Skeletal muscle cell (primary cell): ENCODE measurements at regions not wholly inside any gene's neighbourhood (a gene's known extent, or its start where the extent isn't known, plus 50 kb on each side); places are given as distances from the start of the nearest gene placed in this dataset.
"Not testable (repeated sequence)": the region's sequence is repeated elsewhere in the genome, so short reads cannot be mapped to it uniquely, and the experiment has no call there.

Experiments
- DNase-seq: peaks from one replicate; pipeline ENCODE4 v3.0.0-alpha.2; 2010; ENCODE audit warnings: low read depth
- H3K4me3 ChIP-seq: 2 replicates; pipeline ENCODE4 v1.5.1; 2011; ENCODE audit warnings: low read depth, mild to moderate bottlenecking, control low read depth, low read length, moderate library complexity

DNA sequence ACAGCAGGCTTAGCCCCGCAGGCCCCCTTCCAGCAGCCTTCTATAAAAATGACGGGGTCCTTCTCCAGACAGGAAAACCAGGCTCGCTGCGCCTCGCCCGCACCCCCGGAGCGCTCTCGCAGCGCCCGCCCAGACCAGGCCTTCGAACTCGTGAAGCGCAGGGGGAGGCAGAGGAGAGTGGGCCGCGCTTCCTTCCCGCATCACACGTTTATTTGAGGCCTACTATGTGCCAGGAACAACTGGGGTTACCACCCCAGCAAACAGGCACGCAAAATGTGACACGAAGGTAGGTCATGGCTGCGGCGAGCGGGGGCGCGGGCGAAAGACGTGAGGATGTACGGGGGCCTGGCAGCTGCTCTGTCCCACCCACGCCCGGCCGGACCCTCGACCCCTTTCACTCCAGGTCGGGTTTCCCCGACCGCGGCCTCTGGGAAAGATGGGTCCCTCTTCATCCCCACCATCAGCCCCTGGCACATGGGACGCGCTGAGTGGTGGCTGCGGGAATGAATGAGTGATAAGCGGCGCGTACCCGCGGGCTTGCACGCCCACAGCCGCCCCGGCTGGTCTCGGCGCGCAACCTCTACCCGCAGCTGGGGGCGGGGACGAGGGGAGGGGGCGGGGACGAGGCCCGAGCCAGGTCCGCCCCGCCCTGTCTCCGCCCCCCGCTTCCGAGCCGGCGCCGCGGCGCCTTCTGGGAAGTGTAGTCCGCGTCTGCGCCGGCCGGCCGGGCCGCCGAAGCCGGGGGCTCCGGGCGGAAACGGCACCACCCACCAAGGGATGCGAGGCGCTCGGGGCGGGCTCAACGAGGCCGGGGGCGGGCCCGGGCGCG is 59.1 kb downstream of the ZNF467 start:
- H3K4me3 ChIP-seq = peak overlapping the region; percentile 74

DNA sequence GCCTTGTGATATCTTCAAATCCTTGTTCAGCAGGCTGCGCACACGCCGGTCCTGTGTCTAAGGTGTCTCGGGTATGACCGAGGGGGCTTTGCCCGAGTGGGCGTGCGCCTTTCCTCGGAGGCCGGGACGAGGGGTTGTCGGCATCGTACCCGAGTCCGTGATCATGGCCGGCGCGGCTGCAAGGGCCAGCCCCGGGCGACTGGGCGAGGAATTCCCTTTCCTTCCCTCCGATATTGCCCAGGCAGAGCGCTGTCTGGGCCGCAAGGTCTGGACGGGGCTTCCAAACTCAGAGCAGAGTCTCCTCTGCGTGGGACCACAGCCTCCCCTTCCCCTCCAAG is 59.7 kb downstream of the ZNF467 start:
- no peak for DNase-seq
- peak overlapping the region; percentile 74 for H3K4me3 ChIP-seq

More for the DNA sequence above, 59.1 kb downstream of the ZNF467 start:
- peak; percentile 58 for DNase-seq

DNA sequence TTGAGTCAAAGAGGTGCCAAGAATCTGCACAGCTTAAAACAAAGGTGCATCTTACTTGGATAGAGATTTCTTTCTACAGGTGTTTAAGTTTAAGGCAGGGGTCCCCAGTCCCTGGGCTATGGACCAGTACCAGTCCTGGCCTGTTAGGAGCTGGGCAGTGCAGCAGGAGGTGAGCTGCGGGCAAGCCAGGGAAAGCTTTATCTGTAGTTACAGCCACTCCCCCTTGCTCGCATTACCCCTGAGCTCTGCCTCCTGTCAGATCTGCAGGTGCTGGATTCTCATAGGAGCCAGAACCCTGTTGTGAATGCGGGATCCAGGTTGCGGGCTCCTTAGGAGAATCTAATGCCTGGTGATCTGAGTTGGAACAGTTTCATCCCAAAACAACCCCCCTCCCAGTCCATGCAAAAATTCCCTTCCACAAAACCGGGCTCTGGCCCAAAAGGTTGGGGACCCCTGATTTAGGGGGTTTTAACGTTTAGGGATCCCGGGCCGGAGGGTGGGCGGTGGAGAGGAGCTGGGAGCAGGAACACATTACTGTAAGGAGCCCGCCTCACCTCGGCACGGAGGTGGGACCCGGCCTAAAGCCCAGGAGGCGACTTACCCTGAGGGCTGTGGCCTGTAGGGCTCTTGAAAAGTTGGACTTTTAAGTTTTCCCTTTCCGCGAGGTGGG is 60.2 kb downstream of the ZNF467 start:
- no peak overlapping the region for H3K4me3 ChIP-seq
- DNase-seq = no peak

DNA sequence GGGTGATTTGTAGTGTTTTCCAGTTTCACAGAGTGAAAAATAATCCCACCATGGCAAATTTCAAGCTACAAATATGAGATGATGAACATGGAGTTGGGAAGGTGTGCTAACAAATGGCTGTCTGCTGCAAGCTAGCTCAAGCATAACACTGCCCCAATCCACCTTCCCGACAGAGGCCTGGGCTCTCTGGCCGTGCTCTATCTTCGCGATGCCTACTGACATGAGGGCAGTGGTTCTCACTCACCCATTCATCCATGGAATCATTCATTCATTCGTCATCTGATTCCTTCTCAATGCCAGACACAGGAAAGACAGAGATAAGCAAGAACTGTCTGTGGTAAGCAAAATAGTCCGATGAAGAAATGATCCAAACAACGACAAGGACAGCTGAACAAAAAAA is 65.4 kb downstream of the ZNF467 start:
- H3K4me3 ChIP-seq = no peak overlapping the region
- DNase-seq = no peak

DNA sequence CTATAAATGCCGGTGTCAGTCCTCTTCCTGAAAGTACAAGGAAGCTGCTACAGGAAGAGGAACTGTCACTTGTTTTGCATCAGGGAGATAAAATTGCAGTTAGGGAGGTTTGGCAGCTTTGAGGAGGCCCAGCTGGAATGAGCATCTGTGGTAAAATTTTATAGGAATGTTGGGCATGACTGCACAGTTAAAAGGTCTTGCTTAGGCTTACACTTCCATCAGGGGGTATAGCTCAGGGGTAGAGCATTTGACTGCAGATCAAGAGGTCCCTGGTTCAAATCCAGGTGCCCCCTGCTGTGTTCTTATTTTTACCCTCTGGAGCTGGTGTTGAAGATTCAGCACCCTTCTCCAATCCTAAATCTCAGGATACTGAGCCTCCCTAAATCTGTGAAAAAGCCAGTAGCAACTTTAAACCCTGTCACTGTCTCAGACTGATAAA is 65.9 kb downstream of the ZNF467 start:
- no peak overlapping the region for H3K4me3 ChIP-seq
- no peak for DNase-seq

DNA sequence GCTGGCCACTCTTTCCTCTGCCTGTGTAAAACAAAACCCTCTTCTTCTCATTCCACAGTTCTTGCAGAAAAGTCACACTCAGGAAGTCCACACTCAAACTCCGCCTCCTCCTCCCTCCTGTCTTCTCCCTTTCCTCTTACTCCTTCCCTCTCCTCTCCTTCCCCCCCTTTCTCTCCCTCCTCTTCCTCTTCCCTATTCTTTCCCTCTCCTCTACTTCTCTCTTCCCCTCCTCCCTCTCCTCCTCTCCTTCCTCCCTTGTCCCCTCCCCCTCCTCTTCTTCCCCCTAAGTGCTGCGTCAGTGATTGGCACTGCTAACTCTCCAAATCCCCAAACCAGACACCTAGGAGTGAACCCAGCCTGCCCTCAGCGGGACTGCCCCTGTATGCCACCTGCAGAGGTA is 67.0 kb downstream of the ZNF467 start:
- H3K4me3 ChIP-seq = no peak overlapping the region
- no peak for DNase-seq

DNA sequence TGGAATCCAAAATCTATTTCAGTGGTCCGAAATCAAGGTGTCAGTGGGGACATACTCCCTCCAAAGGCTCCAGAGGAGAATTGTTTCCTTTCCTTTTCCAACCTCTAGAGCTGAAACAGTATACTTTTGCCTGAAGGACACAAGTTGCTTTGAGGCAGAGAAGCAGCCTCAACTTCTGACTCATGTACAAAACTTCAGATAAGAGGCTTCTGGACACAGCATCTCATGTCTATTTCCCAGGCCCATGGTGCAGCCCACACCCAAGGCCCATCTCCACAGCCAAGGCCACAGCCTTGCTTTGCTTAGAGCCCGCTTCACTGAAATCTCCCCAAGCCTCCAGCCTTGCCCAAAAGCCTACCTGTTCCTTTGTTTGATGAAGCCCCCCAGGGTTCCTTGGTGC is 68.9 kb downstream of the ZNF467 start:
- H3K4me3 ChIP-seq = no peak overlapping the region
- no peak for DNase-seq

DNA sequence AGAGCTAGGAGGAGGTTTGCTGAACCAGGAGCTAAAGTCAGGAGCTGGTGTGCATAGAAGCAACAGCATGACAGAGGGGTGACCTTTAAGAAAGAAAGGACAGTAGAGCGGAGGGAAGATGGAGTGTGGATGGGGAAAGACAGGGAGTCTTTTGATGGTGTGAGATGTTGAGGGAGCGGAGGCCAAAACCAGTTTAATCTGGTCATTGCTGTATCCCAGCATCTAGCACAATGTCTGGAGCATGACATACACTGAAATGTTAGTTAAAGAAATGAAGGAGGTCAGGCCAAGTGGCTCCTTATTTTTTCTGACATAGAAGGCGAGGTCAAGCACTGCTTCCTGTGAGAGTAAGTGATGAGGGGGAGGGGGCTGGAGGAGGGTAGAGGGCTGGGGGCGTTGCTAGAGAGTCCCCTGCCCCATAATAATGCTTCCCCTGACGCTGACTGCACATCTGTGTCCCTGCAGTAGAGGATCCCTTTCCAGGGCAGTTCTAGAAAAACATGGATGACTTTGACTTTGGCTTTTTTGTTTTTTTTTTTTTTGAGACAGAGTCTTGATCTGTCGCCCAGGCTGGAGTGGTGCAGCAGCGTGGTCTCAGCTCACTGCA is 70.2 kb downstream of the ZNF467 start:
- DNase-seq = no peak
- no peak overlapping the region for H3K4me3 ChIP-seq

DNA sequence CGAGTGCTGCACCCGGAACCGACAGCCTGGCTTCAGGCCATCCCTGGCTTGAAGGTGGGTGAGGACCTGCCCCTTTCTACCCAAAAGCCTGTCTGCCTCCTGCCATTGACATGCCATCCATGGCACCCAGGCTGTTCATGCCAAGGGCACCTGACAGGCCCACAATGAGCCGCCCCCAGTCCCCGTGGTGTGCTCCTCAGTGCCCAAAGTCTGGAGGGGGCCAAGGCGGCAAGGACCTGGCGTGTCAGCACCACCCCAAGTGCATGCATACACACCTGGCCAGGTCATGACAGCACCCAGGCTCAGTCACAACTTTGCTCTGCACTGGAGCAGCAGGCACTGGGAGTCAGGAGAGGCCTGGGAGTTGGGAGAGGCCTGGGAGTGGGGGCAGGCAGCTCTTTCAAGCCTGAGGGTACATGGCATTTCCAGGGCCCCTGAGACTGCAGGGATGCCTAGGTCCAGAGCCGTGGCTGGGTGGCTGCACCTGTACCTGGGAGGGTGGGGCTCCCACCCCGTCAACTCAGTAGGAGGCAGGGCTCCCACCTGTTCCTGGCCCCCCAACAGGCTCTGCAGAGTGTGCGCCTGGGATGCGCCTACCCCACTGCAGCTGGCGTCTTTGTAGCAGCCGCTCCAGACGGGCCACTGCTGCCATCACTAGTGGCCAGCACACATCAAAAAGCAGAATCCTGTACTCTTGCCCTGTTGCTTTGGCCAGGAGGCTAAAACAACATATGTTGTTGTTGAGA is 71.7 kb downstream of the ZNF467 start:
- no peak overlapping the region for H3K4me3 ChIP-seq
- no peak for DNase-seq

DNA sequence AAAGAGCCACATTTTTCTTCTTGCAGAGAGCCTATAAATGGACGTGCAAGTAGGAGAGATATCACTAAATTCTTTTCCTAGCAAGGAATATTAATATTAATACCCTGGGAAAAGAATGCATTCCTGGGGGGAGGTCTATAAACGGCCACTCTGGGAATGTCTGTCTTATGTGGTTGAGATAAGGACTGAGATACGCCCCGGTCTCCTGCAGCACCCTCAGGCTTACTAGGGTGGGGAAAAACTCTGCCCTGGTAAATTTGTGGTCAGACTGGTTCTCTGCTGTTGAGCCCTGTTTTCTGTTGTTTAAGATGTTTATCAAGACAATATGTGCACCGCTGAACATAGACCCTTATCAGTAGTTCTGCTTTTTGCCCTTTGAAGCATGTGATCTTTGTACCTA is 75.6 kb downstream of the ZNF467 start:
- not testable (repeated sequence) for DNase-seq, H3K4me3 ChIP-seq

DNA sequence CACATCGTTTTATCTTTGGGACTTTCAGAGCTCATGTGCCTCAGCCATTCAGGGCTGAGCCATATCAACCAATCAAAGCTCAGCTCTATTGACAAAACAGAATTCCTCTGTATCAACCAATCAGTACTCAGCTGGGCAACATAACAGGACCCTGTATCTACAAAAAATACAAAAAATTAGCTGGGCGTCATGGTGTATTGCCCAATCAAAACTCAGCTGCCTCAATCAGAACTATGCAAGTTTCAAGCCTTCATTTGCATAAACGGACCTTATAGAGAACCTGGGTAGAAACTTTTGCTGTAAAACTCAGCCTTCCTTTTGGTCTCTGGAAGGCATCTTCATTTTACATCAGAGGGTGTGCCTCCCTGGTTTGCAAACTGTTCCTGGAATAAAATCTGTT is 77.1 kb downstream of the ZNF467 start:
- no peak overlapping the region for H3K4me3 ChIP-seq
- DNase-seq = no peak

DNA sequence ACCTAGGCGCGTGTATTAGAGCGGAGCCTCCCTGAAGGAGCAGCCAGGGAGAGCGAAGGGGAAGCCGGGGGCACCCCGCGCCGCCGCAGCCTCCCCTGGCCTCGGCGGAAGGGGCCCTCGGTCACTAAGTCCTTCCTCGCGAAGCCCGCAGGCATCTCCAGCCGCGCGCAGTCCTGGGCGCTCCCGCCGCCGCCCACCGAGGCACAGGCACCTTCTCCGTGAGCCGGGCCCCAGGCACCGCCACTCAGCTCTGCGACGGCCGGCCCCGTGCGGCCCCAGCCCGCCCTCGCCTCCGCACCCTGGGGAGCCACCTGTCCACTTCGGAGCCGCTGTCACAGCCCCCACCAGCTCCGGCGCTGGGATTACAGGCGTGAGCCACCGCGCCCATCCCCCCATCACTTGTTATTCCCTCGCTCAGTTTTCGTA is 80.8 kb downstream of the ZNF467 start:
- H3K4me3 ChIP-seq = peak overlapping the region; percentile 38

DNA sequence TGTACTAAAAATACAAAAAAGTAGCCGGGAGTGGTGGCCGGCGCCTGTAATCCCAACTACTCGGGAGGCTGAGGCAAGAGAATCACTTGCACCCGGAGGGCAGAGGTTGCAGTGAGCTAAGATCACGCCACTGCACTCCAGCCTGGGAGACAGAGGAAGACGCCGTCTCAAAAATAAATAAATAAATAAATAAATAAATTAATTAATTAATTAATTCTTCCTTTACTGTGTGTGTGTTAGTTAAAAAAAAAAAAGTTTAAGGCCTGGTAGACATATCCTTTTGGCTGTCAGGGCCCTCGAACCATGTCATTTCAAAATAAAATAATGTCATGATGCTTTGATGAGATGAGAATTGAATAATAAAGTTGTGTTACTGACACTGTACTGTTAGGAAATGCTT is 81.3 kb downstream of the ZNF467 start:
- DNase-seq = no peak
- peak overlapping the region; percentile 38 for H3K4me3 ChIP-seq

More for the DNA sequence above, 80.8 kb downstream of the ZNF467 start:
- no peak for DNase-seq

DNA sequence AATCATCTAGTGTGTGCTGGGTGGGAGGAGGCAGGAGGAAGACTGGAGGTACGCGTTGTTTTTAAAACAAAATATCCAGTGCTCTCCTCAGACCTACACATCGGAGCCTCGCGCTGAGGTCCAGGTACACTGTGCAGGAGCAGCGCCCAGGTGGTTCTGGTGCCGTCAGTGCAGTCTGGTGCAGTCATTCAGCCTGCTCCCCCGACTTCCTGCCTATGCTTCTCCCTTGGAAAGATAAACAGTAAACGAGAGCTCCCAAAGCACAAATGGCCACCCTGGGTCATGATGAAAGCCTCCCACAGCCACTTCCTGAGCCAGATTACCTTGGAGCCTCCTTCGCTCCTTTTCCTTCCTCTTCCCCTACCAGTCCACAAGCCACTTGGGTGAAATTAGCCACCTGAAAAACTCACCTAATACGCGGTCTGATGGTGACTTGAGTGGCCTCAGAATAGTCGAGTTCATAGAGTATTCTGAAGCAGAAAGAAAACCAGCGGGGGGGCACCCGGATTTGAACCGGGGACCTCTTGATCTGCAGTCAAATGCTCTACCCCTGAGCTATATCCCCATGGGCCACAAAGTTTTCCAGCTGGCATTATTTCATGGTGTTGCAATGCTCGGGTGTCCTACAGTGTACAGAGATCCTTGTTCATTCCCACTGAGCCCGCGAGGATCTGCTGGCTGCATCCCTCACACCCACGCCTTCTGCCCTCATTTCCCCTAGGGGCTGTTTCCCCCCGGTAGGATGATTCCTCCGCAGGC is 82.5 kb downstream of the ZNF467 start:
- peak; percentile 54 for DNase-seq
- H3K4me3 ChIP-seq = no peak overlapping the region

DNA sequence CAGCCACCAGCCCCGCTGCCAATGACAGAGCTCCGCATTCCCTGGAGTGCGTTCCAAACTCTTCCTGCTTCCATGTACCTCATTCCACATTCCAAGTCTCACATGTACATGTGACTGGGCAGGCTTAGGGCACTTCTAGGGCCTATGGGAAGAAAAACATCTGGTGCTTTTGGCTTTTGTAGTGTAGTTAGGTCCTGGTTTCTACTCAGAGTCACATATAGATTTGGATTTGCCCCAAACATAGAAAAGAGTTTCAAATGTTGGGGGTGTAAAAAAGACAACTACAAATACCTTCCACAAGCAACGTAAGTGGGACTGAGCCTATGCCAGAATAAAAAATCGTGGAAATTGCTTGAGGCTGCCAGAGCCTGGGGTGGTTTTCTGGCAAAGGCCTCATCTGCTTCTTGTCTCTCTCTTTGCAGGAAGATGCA is 84.1 kb downstream of the ZNF467 start:
- no peak overlapping the region for H3K4me3 ChIP-seq
- DNase-seq = no peak

DNA sequence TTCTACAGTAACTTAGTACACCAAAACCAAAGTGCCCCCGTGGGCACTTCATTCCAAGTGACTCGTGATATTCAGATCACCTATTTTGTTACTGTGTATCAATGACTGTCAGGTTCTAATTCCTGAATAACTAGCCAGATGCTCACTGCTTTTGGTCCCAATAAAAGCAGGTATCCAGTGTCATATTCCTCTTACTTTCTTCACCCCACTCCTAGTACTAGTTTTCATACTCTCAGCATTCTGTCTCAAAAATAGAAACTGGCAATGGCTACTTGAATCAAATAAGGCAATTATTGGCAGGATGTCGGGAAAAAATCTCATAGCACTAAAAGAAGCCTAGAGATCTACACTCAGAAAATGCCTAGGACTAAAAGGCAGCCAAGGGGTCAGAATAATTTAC is 84.6 kb downstream of the ZNF467 start:
- DNase-seq = no peak
- H3K4me3 ChIP-seq = no peak overlapping the region

DNA sequence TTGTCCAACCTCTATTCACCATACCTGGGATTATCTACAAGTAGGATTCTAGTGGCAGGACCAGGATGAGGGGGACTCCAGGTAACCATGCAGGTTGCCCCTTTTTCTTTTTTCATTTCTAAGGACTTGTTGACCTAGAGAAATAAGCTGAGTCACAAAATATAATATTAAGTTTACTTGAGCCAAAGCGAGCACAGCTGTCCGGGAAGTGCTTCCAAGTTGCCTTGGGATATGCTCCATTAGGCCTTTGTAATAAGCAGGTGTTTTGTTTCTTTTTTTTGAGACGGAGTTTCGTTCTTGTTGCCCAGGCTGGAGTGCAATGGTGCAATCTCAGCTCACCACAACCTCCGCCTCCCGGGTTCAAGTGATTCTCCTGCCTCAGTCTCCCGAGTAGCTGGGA is 85.6 kb downstream of the ZNF467 start:
- not testable (repeated sequence) for DNase-seq, H3K4me3 ChIP-seq

DNA sequence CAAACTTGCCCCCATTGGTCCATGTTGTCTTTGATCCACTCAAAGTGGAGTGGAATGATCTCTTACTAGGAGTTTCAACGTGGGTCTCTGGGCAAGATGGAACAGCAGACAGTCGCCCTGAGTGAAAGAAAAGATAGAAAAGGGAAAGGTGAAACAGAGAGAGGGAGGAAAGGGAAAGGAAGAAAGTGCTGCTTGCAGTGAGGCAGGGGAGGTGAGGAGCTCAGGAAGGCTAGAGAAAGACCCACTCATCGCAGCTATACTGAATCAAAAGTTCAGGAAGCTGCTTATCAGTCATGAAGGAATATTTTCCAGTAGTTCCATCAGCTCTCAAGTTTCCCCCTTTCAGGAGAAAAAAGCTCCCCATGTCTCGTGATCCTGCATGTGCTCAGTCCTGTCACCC is 86.9 kb downstream of the ZNF467 start:
- DNase-seq = no peak
- H3K4me3 ChIP-seq = no peak overlapping the region

DNA sequence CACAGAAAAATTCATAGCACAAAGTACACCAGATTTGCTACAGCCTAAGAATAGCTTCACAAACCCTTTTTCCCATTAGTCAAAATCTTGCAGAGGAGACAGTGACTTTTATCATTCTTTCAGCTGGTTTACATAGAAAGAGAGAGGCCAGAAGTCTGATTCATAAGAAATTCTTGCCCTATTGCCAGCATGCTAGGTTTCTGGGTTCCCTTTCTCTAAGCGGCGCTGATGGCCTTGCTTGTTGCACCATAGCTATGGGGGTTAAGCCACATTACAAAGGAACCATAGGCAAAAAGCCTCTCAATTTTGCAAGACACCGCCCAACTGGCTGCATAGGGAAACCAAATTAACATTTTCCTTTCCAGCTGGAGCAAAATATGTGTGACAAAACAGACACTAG is 87.4 kb downstream of the ZNF467 start:
- no peak for DNase-seq
- no peak overlapping the region for H3K4me3 ChIP-seq
